GM18507 (cell line): ENCODE measurements at regions not wholly inside any gene's neighbourhood (a gene's known extent, or its start where the extent isn't known, plus 50 kb on each side); places are given as distances from the start of the nearest gene placed in this dataset.
"Not testable (repeated sequence)": the region's sequence is repeated elsewhere in the genome, so short reads cannot be mapped to it uniquely, and the experiment has no call there.

Experiments used
- DNase-seq: peaks from one replicate; pipeline ENCODE4 v3.0.0; 2011; ENCODE audit warnings: low read depth; ENCODE audit not compliant: insufficient read length; ENCODE audit errors: extremely low spot score
- FAIRE-seq: peaks from 2 replicates; lab custom pipeline; 2011; peaks lifted over from hg19 to GRCh38; lab: Jason Lieb, UNC

GRCh38 chr12:61254225-61254624 is 1006.0 kb upstream of the USP15 start:
- DNase-seq: no peak
- no peak for FAIRE-seq

DNA sequence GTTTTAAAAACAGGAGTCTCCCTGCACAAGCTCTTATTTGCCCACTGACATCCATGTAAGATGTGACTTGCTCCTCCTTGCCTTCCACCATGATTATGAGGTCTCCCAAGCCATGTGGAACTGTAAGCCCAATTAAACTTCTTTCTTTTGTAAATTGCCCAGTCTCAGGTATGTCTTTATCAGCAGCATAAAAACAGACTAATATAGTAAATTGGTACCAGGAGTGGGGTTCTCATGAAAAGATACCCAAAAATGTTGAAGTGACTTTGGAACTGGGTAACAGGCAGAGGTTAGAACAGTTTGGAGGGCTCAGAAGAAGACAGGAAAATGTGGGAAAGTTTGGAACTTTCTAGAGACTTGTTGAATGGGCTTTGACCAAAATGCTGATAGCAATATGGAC is 995.9 kb upstream of the USP15 start:
- FAIRE-seq, DNase-seq: not testable (repeated sequence)

DNA sequence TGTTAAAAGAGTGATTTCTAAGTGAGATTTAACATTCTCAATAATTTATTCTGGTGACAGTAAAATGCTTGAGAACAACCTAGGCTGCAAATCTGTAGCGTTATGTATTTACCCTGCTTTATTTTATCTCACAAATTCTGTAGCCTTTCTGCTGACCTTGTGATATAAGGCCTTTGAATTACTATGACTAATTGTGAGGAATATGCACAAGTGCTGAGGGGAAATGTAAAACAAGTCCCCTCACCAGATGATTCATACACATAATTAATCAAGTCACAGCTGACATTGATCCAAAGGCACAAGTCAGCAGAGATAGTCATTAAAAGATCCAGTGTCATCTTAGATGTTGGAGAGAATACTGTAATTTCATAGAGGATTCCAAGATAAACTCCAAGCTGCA is 992.7 kb upstream of the USP15 start:
- FAIRE-seq: no peak
- DNase-seq: no peak

DNA sequence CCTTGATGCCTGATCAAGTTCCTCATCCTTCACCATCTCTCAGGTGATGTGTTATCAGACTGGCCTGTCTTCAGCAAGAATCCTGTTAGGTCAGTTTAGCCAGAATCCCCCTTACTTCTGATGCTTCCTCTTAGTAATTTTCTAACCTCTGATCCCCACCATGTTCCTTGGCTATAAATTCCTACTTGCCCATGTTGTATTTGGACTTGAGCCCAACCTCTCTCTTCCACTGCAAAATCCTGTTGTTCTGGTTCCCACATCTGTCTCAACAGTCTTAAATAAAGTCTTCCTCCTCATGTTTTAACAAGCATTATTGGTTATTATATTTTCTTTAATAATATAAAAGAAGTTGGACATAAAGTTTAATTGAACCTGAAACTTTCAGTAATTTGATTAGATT is 987.8 kb upstream of the USP15 start:
- FAIRE-seq (no peak), DNase-seq (no peak)

DNA sequence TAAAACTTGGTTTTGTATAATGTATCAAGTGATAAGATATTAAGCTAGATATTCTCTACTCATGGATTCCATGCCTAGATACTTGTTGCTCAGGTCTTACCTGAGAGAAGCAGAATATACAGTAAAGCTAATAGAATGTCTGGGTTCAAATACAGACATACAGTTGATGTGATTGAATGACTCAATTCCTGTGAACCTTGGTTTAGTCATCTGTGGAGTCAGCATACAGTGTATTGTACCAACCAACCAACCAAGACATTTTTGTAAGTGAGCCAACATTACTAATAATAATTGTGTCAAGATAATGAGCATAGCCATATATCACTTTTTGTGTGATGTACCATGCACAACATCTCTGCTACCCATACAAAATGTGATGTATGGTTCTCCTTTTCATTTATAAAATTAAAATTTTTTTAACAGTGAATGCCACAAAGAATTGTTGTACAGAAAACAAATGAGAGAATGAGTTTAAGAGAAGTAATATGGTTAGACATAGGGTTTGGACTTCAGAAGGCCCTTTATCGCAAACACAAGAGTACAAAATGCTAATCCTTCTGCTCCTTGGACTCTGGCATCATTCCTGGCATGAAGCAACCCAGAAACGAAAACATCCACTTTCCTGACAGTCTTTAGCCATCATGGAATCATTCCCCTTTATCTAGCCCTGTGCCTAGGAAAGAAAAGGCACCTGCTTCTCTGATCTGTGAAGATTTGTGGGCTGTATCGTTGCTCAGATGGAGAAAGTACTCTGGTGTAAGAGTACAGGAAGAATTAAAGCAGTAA is 977.2 kb upstream of the USP15 start:
- FAIRE-seq (no peak), DNase-seq (no peak)

GRCh38 chr12:61290473-61290872 is 969.7 kb upstream of the USP15 start:
- FAIRE-seq (no peak), DNase-seq (no peak)

DNA sequence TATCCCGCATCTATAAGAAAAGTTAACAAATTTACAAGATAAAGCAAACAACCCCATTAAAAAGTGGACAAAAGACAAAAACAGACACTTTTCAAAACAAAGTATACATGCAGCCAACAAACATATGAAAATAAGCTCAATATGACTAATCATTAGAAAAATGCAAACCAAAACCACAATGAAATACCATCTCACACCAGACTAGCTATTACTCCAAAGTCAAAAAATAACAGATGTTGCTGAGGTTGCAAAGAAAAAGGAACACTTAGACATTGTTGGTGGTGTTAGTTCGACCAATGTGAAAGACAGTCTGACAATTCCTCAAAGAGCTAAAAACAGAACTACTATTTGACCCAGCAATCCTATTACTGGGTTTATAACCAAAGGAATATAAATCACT is 968.6 kb upstream of the USP15 start:
- DNase-seq (no peak), FAIRE-seq (no peak)

DNA sequence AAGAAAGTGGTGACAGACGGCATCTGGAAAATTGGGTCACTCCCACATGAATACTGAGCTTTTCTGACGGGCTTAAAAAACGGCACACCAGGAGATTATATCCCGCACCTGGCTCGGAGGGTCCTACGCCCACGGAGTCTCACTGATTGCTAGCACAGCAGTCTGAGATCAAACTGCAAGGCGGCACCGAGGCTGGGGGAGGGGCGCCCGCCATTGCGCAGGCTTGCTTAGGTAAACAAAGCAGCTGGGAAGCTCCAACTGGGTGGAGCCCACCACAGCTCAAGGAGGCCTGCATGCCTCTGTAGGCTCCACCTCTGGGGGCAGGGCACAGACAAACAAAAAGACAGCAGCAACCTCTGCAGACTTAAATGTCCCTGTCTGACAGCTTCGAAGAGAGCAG is 966.2 kb upstream of the USP15 start:
- not testable (repeated sequence) for FAIRE-seq, DNase-seq

DNA sequence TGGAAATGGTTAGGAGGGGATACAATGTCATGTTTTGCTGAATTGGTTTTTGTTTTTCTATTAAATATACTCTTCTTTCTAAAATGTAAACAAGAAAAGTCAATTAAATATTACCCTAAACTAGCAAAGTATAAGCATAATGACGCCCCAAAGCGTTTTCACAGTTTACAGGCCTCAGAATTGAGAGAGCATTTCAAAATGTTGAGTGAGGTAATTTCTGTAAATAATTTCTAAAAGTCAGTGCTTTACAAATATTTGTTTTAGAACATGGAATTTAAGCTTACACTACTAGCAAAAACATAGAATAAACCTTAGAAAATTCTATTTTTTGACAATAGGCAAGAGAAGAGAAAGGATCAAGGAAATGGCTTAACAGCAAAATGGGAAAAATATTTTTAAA is 958.4 kb upstream of the USP15 start:
- DNase-seq (no peak), FAIRE-seq (no peak)

DNA sequence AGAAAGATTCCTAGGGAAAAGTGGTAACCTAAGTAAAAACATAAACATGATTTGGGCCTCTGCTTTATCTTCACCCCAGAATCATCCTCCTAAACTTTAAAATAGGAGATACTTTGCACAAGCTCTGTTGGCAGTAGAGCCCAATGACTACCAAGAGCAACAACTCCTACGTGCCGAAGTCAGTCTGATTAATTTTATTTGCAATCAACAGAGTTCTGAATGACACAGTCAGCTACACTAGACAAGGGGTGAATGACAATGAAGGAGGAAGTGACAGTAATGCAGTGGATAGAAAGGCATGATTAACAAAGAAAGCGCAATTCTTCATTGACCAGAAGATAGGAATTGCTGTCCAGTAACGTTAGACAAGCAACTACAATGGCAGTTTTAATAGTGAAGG is 957.9 kb upstream of the USP15 start:
- FAIRE-seq (no peak), DNase-seq (no peak)

DNA sequence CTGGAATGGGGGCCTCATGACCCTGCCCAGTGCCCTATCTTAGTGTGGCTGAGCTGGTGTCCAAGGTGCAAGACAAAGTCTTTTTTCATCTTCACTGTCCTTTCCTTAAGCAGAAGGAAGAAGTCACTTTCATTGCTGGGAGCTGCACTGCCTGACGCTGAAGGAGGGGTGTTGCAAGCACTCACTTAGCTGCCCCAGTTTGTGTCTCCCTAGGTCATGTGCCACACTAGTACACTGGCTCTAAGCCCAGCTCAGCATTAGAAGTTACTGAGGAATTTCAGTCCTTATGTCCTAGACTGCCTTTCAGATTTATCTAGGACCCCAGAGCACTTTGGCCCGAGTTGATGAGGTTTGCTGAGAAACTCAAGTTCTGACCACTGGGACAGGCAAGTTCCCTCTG is 952.0 kb upstream of the USP15 start:
- no peak for FAIRE-seq

DNA sequence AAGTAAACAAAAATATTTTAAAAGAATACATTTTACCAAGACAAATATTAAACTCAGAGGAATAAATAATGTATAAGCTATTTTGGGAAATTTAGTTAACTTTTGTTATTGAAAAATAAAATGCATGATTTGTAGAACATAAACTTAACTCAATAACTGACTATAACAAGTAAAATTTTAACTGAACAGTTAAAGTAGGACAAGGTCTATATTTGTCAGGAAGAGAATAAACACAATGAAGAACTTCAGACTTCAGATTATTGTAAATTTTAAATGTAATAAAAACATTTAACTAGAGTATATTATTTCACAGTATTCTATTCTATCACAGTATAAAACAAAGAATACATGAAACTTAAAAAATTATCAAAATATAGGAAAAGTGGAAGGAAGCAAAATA is 948.8 kb upstream of the USP15 start:
- DNase-seq (no peak), FAIRE-seq (no peak)

More for the DNA sequence above, 952.0 kb upstream of the USP15 start:
- DNase-seq: no peak

DNA sequence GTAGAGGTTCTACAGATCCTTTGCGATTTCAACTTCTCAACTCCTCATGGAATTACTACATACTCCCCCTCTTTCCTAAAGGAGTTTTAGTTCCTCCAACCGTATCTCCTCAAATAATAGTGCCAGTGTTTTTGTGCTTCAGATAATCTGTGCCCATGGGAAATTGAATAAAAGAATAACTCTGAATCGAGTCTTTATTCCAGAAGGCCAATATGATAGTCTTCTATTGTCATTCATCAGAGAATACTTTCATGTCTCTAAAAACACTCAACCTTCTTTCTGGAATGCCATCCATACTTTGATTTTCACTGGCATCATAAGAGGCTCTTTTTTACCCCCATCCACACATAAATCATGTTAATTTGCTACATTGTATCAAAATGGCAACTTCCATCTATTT is 911.3 kb upstream of the USP15 start:
- FAIRE-seq: no peak
- DNase-seq: no peak

DNA sequence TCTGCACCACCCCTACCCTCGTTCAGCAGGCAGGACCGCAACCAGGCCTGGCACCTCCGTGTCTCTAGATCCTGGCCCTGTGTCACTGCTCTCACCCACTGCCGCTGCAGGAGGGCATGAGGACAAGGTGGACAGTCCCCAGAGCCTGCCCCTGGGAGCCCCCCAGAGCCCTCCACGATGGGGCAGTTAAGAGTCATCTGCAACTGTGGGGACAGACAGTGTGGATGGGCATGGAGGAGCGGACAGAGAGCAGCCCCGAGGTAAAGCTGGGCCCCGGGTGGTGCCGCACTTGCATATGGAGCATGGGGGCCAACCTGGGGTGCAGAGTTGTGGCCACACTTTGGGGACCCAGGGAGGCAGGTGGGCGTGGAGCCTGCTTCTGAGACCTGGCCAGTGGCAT is 905.1 kb upstream of the USP15 start:
- FAIRE-seq (no peak), DNase-seq (no peak)

- DNase-seq: no peak
- FAIRE-seq: no peak
Measured at GRCh38 chr12:61356485-61356884, 903.7 kb upstream of the USP15 start.

DNA sequence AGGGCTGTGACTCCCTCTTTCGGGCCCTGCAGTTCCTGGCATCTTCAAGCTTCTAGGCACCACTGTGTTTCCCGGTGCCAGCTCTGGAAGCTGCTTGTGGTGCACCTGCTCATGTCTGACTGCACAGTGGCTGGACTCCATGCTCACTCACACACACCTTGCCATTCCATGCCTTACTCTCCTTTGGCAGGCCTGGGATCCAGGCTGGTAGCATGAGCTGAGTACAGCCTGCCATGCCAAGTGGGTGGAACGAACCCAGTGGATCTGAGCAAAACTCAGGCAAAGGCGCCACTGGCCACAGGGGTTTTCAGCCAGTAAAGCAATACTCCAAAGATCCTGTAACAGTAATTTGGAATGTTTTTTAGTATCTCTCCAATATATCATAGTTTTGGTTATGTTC is 902.7 kb upstream of the USP15 start:
- DNase-seq (no peak), FAIRE-seq (no peak)

- no peak for FAIRE-seq
- DNase-seq: no peak
Measured at GRCh38 chr12:61362037-61362436, 898.2 kb upstream of the USP15 start.

GRCh38 chr12:61365001-61365400 is 895.2 kb upstream of the USP15 start:
- DNase-seq (no peak), FAIRE-seq (no peak)

GRCh38 chr12:61367281-61367785 is 892.9 kb upstream of the USP15 start:
- no peak for FAIRE-seq
- DNase-seq: no peak

- DNase-seq: no peak
- no peak for FAIRE-seq
Measured at GRCh38 chr12:61369241-61369910, 890.8 kb upstream of the USP15 start.

GRCh38 chr12:61384511-61384910 is 875.7 kb upstream of the USP15 start:
- FAIRE-seq (no peak), DNase-seq (no peak)
